Mesendoderm (in vitro differentiated cells): ENCODE measurements at regions not wholly inside any gene's neighbourhood (a gene's known extent, or its start where the extent isn't known, plus 50 kb on each side); places are given as distances from the start of the nearest gene placed in this dataset.
"Not testable (repeated sequence)": the region's sequence is repeated elsewhere in the genome, so short reads cannot be mapped to it uniquely, and the experiment has no call there.

Experiments
- DNase-seq: peaks from one replicate; pipeline ENCODE4 v3.0.0; 2013
- H2AK5ac ChIP-seq: 2 replicates; pipeline ENCODE4 v1.6.1; 2013; ENCODE audit warnings: low read length, inconsistent platforms
- H2BK120ac ChIP-seq: 2 replicates; pipeline ENCODE4 v1.6.1; 2013; ENCODE audit warnings: low read depth, mild to moderate bottlenecking, low read length, moderate library complexity, mixed read lengths
- H2BK15ac ChIP-seq: replicated peaks from 2 replicates; pipeline ENCODE4 v1.6.1; 2013; ENCODE audit warnings: low read depth, mild to moderate bottlenecking, moderate library complexity
- H2BK5ac ChIP-seq: 2 replicates; pipeline ENCODE4 v1.6.1; 2013; ENCODE audit warnings: low read length, inconsistent platforms
- H3K18ac ChIP-seq: 2 replicates; pipeline ENCODE4 v1.6.1; 2013; ENCODE audit warnings: mild to moderate bottlenecking, low read length, mixed read lengths
- H3K23ac ChIP-seq: one replicate; pipeline ENCODE4 v1.6.1; 2013; ENCODE audit warnings: low read length
- H3K27ac ChIP-seq: 2 replicates; pipeline ENCODE4 v1.5.1; 2013; ENCODE audit warnings: low read depth, mild to moderate bottlenecking, inconsistent platforms, low read length, moderate library complexity
- H3K27me3 ChIP-seq: 2 replicates; pipeline ENCODE4 v1.6.1; 2013; ENCODE audit warnings: low read length, control low read depth, mild to moderate bottlenecking, inconsistent platforms; ENCODE audit not compliant: insufficient read depth, poor library complexity
- H3K36me3 ChIP-seq: 2 replicates; pipeline ENCODE4 v1.6.1; 2013; ENCODE audit warnings: low read length, inconsistent platforms; ENCODE audit not compliant: control insufficient read depth, insufficient read depth
- H3K4ac ChIP-seq: one replicate; pipeline ENCODE4 v1.6.1; 2013; ENCODE audit warnings: low read depth, mild to moderate bottlenecking, low read length, moderate library complexity
- H3K4me1 ChIP-seq: 2 replicates; pipeline ENCODE4 v1.6.1; 2013; ENCODE audit warnings: low read depth, low read length, inconsistent platforms; ENCODE audit not compliant: control insufficient read depth
- H3K4me2 ChIP-seq: 2 replicates; pipeline ENCODE4 v1.6.1; 2013; ENCODE audit warnings: low read length
- H3K4me3 ChIP-seq: 2 replicates; pipeline ENCODE4 v1.5.1; 2013; ENCODE audit warnings: mild to moderate bottlenecking, low read length
- H3K56ac ChIP-seq: one replicate; pipeline ENCODE4 v1.6.1; 2013; ENCODE audit warnings: low read length
- H3K79me1 ChIP-seq: 2 replicates; pipeline ENCODE4 v1.6.1; 2013; ENCODE audit warnings: low read length, inconsistent platforms
- H3K79me2 ChIP-seq: 2 replicates; pipeline ENCODE4 v1.6.1; 2013; ENCODE audit warnings: mild to moderate bottlenecking, low read length; ENCODE audit not compliant: control insufficient read depth, insufficient read depth
- H3K9ac ChIP-seq: 2 replicates; pipeline ENCODE4 v1.6.1; 2013; ENCODE audit warnings: low read length, inconsistent platforms
- H4K5ac ChIP-seq: one replicate; pipeline ENCODE4 v1.6.1; 2013; ENCODE audit warnings: low read length
- H4K8ac ChIP-seq: one replicate; pipeline ENCODE4 v1.6.1; 2013; ENCODE audit warnings: low read depth, mild to moderate bottlenecking, control low read depth, low read length, moderate library complexity
- WGBS: extraction: QIAGEN DNeasy Blood & Tissue Kit; methylation state at CpG from one replicate; pipeline ENCODE4 v1.1.7; 2013; ENCODE audit warnings: low lambda C conversion rate, missing lambda C conversion rate; ENCODE audit not compliant: insufficient coverage; ENCODE audit errors: extremely low coverage; 5-methylcytosine and 5-hydroxymethylcytosine counted together

- no peaks in the 10 kb centered on the region for H3K4me1 ChIP-seq
- DNase-seq: peak; percentile 22
- H3K4ac ChIP-seq: no peak overlapping the region
- H2BK5ac ChIP-seq: no peak overlapping the region
- H2AK5ac ChIP-seq: no peak overlapping the region
- H2BK15ac ChIP-seq: no peak overlapping the region
- H3K79me1 ChIP-seq: no peaks in the 10 kb centered on the region
- no peak overlapping the region for H4K8ac ChIP-seq
- H3K4me2 ChIP-seq: no peak overlapping the region
- no peak overlapping the region for H3K56ac ChIP-seq
- H3K27ac ChIP-seq: no peak overlapping the region
- no peak overlapping the region for H3K4me3 ChIP-seq
- no peak overlapping the region for H3K9ac ChIP-seq
- no peaks in the 10 kb centered on the region for H3K79me2 ChIP-seq
- H2BK120ac ChIP-seq: no peak overlapping the region
- no CpG with 5 or more reads among the region's 2 CpGs for WGBS
- no peaks in the 10 kb centered on the region for H3K27me3 ChIP-seq
- H3K18ac ChIP-seq: no peak overlapping the region
- H3K23ac ChIP-seq: no peak overlapping the region
- no peak overlapping the region for H4K5ac ChIP-seq
- H3K36me3 ChIP-seq: no peaks in the 10 kb centered on the region
Measured at GRCh38 chrX:33906971-33907370, 225.1 kb downstream of the FAM47A start.

DNA sequence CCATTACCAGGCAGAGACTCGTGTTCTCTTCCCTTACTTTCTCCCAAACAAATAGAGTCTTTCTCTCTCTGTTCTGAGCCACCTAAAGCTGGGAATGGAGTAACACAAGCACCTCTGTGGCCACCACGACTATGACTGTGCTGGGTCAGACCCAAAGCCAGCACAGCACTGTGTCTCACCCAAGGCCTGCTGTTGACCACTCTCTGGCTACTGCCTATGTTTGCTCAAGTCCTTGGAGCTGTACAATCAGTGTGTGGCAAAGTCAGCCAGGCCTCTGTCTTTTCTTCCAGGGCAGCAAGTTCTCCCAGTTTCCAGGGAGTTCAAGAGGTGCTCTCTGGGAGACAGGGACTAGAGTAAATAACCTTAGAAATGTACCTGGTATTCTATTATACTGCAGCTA is 239.4 kb downstream of the FAM47A start:
- Histone ChIP-seq H3K79me2 (no peaks in the 10 kb centered on the region), H3K18ac (no peak overlapping the region), H2BK5ac (no peak overlapping the region), H3K79me1 (no peaks in the 10 kb centered on the region), H3K23ac (no peak overlapping the region), H3K4me2 (no peak overlapping the region), H3K9ac (no peak overlapping the region), H4K5ac (no peak overlapping the region), H3K56ac (no peak overlapping the region), H4K8ac (no peak overlapping the region), H2BK15ac (no peak overlapping the region), H3K27ac (no peak overlapping the region), H3K4ac (no peak overlapping the region), H3K4me1 (no peaks in the 10 kb centered on the region), H2BK120ac (no peak overlapping the region), H3K36me3 (no peaks in the 10 kb centered on the region), H2AK5ac (no peak overlapping the region), H3K4me3 (no peak overlapping the region), H3K27me3 (no peaks in the 10 kb centered on the region)
- DNase-seq: no peak
- no CpG with 5 or more reads among the region's 2 CpGs for WGBS

GRCh38 chrX:33855251-33855650 is 276.9 kb downstream of the FAM47A start:
- Histone ChIP-seq H3K9ac (no peak overlapping the region), H2BK5ac (no peak overlapping the region), H3K27me3 (no peaks in the 10 kb centered on the region), H2BK120ac (no peak overlapping the region), H3K18ac (no peak overlapping the region), H3K4me1 (no peaks in the 10 kb centered on the region), H3K4ac (no peak overlapping the region), H3K27ac (no peak overlapping the region), H3K79me1 (no peaks in the 10 kb centered on the region), H3K4me3 (no peak overlapping the region), H2BK15ac (no peak overlapping the region), H2AK5ac (no peak overlapping the region), H4K8ac (no peak overlapping the region), H3K23ac (no peak overlapping the region), H3K4me2 (no peak overlapping the region), H3K56ac (no peak overlapping the region), H3K36me3 (no peaks in the 10 kb centered on the region), H3K79me2 (no peaks in the 10 kb centered on the region), H4K5ac (no peak overlapping the region)
- peak; percentile 52 for DNase-seq

DNA sequence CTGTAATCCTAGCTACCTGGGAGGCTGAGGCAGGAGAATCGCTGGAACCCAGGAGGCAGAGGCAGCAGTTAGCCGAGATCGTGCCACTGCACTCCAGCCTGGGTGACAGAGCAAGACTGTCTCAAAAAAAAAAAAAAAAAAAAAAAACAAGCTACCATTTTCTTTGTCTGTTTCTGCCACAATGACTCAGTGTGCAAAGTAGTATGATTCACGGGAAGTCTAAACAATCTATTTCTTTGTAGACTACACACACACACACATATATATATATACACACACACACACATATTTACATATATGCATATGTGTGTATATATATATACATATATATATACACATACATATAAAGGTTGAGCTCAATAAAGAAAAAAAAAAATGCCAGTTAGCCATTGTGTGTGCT is 280.0 kb downstream of the FAM47A start:
- not testable (repeated sequence) for H3K79me2 ChIP-seq, H3K23ac ChIP-seq, H3K9ac ChIP-seq, H3K4me2 ChIP-seq, H3K4me1 ChIP-seq, H2BK15ac ChIP-seq, H3K36me3 ChIP-seq, H2BK5ac ChIP-seq, H3K4me3 ChIP-seq, H4K8ac ChIP-seq, H3K27me3 ChIP-seq, H4K5ac ChIP-seq, H3K56ac ChIP-seq, H3K27ac ChIP-seq, H2AK5ac ChIP-seq, DNase-seq, H3K79me1 ChIP-seq, H2BK120ac ChIP-seq, H3K18ac ChIP-seq, H3K4ac ChIP-seq
- WGBS: no CpG with 5 or more reads among the region's 4 CpGs

DNA sequence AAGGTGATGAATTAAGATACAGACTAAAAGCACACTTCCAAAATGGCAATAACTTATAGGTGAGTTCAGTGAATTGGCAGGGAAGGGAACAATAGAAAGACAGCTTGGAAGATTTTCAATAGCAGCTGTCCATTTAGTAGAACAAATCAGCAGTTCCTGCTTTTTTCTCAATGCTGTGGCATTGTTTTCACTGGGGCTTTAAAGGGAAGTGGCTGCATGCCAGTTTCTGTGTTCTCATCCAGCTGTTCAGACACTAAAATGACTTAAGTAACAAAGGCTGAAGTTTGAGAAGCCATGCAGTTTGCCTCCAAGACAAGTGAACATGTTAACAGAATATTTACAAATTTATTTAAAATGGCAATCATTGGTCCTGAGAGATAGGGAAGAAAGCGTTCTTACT is 291.9 kb downstream of the FAM47A start:
- no peak for DNase-seq
- Histone ChIP-seq H3K4ac (no peak overlapping the region), H3K36me3 (no peaks in the 10 kb centered on the region), H3K79me2 (no peaks in the 10 kb centered on the region), H3K4me1 (no peaks in the 10 kb centered on the region), H3K23ac (no peak overlapping the region), H3K56ac (no peak overlapping the region), H2BK120ac (no peak overlapping the region), H2AK5ac (no peak overlapping the region), H3K18ac (no peak overlapping the region), H2BK15ac (no peak overlapping the region), H3K4me3 (no peak overlapping the region), H4K8ac (no peak overlapping the region), H3K27ac (no peak overlapping the region), H3K9ac (no peak overlapping the region), H4K5ac (no peak overlapping the region), H3K4me2 (no peak overlapping the region), H3K27me3 (no peaks in the 10 kb centered on the region), H2BK5ac (no peak overlapping the region), H3K79me1 (no peaks in the 10 kb centered on the region)
- no CpG with 5 or more reads among the region's 1 CpG for WGBS

DNA sequence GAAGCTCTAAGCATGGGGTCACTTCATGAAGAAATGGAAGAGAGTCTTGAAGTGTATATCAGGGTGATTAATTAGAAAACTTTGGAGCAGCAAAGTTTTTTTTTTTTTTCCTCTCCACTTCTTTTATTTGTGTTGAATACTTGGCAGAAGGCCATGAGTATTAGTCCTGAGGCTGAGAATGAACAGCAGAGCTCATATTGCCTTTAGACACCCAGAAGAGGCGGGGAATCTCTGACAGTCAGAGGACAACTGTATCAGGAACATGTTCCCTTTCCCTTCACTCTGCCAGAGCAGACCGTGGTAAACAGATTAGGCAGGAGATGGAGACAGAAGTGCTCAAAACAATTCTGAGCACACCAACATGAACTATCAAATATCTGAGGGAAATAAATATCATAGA is 300.9 kb downstream of the FAM47A start:
- Histone ChIP-seq H2BK5ac (no peak overlapping the region), H3K27me3 (no peaks in the 10 kb centered on the region), H3K36me3 (no peaks in the 10 kb centered on the region), H3K4ac (no peak overlapping the region), H3K56ac (no peak overlapping the region), H3K4me2 (no peak overlapping the region), H3K79me1 (no peaks in the 10 kb centered on the region), H3K4me3 (no peak overlapping the region), H4K8ac (no peak overlapping the region), H3K79me2 (no peaks in the 10 kb centered on the region), H2BK15ac (no peak overlapping the region), H2BK120ac (no peak overlapping the region), H3K4me1 (no peaks in the 10 kb centered on the region), H4K5ac (no peak overlapping the region), H3K9ac (no peak overlapping the region), H3K18ac (no peak overlapping the region), H3K23ac (no peak overlapping the region), H3K27ac (no peak overlapping the region), H2AK5ac (no peak overlapping the region)
- WGBS: no CpG with 5 or more reads among the region's 2 CpGs
- DNase-seq: no peak
